ENCODE measurements at regions not wholly inside any gene's neighbourhood (a gene's known extent, or its start where the extent isn't known, plus 50 kb on each side); places are given as distances from the start of the nearest gene placed in this dataset.

DNA sequence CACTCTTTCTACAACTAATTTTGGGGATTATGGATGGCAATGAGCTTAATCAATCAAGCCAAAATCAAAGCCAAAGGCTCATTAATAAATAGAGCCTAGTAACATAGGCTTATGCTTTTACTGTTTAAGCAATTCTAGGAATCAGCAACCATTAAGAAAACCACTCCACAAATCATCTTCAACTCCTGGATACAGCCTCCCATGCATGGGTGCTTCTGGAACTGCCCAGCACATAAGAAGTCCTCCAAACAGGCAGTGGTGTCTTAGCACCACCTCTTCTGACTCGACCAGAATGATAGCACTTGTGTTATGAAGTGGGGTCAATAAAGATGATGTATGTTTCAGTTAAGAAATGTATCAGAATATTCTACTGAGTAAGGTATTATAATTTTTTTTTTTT is 104.4 kb upstream of the SERPINE2 start:
- no peak for TF ChIP-seq EZH2 (IDR thresholded peaks at IDR 0.05; ENCODE audit: borderline replicate concordance)
- TF ChIP-seq, protein P1, sequence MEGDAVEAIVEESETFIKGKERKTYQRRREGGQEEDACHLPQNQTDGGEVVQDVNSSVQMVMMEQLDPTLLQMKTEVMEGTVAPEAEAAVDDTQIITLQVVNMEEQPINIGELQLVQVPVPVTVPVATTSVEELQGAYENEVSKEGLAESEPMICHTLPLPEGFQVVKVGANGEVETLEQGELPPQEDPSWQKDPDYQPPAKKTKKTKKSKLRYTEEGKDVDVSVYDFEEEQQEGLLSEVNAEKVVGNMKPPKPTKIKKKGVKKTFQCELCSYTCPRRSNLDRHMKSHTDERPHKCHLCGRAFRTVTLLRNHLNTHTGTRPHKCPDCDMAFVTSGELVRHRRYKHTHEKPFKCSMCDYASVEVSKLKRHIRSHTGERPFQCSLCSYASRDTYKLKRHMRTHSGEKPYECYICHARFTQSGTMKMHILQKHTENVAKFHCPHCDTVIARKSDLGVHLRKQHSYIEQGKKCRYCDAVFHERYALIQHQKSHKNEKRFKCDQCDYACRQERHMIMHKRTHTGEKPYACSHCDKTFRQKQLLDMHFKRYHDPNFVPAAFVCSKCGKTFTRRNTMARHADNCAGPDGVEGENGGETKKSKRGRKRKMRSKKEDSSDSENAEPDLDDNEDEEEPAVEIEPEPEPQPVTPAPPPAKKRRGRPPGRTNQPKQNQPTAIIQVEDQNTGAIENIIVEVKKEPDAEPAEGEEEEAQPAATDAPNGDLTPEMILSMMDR (IDR thresholded peaks at IDR 0.05; ENCODE audit: poor library complexity), result no peak

All from hepatocyte (in vitro differentiated cells).